ENCODE measurements at regions not wholly inside any gene's neighbourhood (a gene's known extent, or its start where the extent isn't known, plus 50 kb on each side); places are given as distances from the start of the nearest gene placed in this dataset.

DNA sequence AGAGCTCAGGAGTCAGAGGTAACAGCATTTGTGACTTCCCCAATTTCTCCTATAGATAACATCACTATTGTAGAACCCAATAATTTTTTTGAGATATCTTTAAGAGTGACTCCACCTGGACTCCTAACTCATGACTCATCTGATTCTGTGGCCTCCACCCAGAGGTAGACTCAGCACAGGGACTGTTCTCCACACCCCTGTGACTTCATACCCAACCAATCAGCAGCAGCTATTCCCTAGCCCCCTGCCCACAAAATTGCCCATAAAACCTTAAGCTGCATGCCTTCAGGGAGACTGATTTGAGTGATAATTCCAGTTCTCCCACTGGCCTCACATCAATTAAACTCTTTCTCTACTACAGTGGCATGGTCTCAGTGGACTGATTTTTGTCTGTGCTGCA, 475.4 kb upstream of the FAT3 start:
- TF ChIP-seq, protein P1, sequence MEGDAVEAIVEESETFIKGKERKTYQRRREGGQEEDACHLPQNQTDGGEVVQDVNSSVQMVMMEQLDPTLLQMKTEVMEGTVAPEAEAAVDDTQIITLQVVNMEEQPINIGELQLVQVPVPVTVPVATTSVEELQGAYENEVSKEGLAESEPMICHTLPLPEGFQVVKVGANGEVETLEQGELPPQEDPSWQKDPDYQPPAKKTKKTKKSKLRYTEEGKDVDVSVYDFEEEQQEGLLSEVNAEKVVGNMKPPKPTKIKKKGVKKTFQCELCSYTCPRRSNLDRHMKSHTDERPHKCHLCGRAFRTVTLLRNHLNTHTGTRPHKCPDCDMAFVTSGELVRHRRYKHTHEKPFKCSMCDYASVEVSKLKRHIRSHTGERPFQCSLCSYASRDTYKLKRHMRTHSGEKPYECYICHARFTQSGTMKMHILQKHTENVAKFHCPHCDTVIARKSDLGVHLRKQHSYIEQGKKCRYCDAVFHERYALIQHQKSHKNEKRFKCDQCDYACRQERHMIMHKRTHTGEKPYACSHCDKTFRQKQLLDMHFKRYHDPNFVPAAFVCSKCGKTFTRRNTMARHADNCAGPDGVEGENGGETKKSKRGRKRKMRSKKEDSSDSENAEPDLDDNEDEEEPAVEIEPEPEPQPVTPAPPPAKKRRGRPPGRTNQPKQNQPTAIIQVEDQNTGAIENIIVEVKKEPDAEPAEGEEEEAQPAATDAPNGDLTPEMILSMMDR (IDR thresholded peaks at IDR 0.05; ENCODE audit: low read depth, low read length) = no peak
- TF ChIP-seq EZH2phosphoT487 (IDR thresholded peaks at IDR 0.05; ENCODE audit: low read depth) = no peak
